Uterus (tissue), 3 donors: ENCODE measurements at regions not wholly inside any gene's neighbourhood (a gene's known extent, or its start where the extent isn't known, plus 50 kb on each side); places are given as distances from the start of the nearest gene placed in this dataset.

Source experiments
- DNase-seq, 2 donors: peaks; one replicate each; pipeline ENCODE4 v3.0.0-alpha.2; 2019 to 2020
- H3K27ac ChIP-seq, 2 donors: fragments of 200-600 bp; sonication (generic); 1 replicate in 1 of 2; 2 replicates in 1 of 2; pipeline ENCODE4 v1.5.1; 2016 to 2018
- H3K27me3 ChIP-seq, 2 donors: fragments of 200-600 bp; sonication (generic); one replicate each; pipeline ENCODE4 v1.5.1; 2018 to 2019; ENCODE audit warnings: control low read depth in 1 of 2
- H3K36me3 ChIP-seq, 2 donors: fragments of 200-600 bp; sonication (generic); one replicate each; pipeline ENCODE4 v1.5.1; 2019; ENCODE audit warnings: control low read depth in 1 of 2
- H3K4me1 ChIP-seq, 2 donors: fragments of 200-600 bp; sonication (generic); one replicate each; pipeline ENCODE4 v1.5.1; 2018 to 2019; ENCODE audit warnings: control low read depth in 1 of 2
- H3K4me3 ChIP-seq, 2 donors: fragments of 200-600 bp; sonication (generic); 1 replicate in 1 of 2; 2 replicates in 1 of 2; pipeline ENCODE4 v1.5.1; 2018 to 2019; ENCODE audit warnings: mild to moderate bottlenecking in 1 of 2
- H3K9me3 ChIP-seq, 2 donors: fragments of 200-600 bp; sonication (generic); one replicate each; pipeline ENCODE4 v1.5.1; 2019; ENCODE audit warnings: control low read depth in 1 of 2
- CTCF ChIP-seq, 4 experiments: fragments of 200-600 bp in 2 of 4; fragments of 450-650 bp in 2 of 4; sonication (generic) in 2 of 4; IDR thresholded peaks; one replicate each; pipeline ENCODE4 v1.5.1; 2016 to 2019; ENCODE audit warnings: antibody characterized with exemption in 4 of 4, mild to moderate bottlenecking in 2 of 4, moderate library complexity in 1 of 4
- POLR2A ChIP-seq, 2 donors: fragments of 450-650 bp; IDR thresholded peaks; one replicate each; pipeline ENCODE4 v1.6.1; 2016; ENCODE audit warnings: antibody characterized with exemption in 2 of 2, mild to moderate bottlenecking in 1 of 2, moderate library complexity in 1 of 2
- intact Hi-C: fragments of 100-400 bp; cut with DNase I; formaldehyde crosslinking; loops from one replicate; pipeline ENCODE4 v1.15.1; 2023; ENCODE audit warnings: low total_unique reads
- donor health status: DM: yes; HTN: yes; CAD: no.

GRCh38 chr2:177147834-177148445 lies 64.7 kb upstream of the HNRNPA3 start:
- no peaks in the 10 kb centered on the region for H3K4me1 ChIP-seq
- no peak for DNase-seq
- H3K4me3 ChIP-seq, result peak overlapping the region in 1 of 2 donors; percentile 42
- H3K27me3 ChIP-seq, result no peaks in the 10 kb centered on the region
- no peaks in the 10 kb centered on the region for H3K9me3 ChIP-seq
- H3K36me3 ChIP-seq, result no peaks in the 10 kb centered on the region
- H3K27ac ChIP-seq, result peak overlapping the region; percentile 65 to 88
- TF ChIP-seq CTCF (IDR thresholded peaks at IDR 0.05) (no peak), POLR2A (IDR thresholded peaks at IDR 0.05) (no peak)
- intact Hi-C loops, result loop anchor here (5.0 to 10.0 kb wide), 2 partner anchors 333 to 506 kb away; no protein-coding TSS in a partner anchor

- Histone ChIP-seq H3K36me3 (no peaks in the 10 kb centered on the region), H3K9me3 (no peaks in the 10 kb centered on the region), H3K27ac (peak overlapping the region; percentile 65 to 88), H3K4me1 (peaks cover 0 to 3% of the 10 kb centered on the region in 2 donors), H3K4me3 (peak overlapping the region; percentile 41 to 42), H3K27me3 (no peaks in the 10 kb centered on the region)
- peak; percentile 76 to 83 for DNase-seq
- intact Hi-C loops, result loop anchor here (5.0 to 10.0 kb wide), 2 partner anchors 334 to 506 kb away; no protein-coding TSS in a partner anchor
- TF ChIP-seq CTCF (IDR thresholded peaks at IDR 0.05) (peak; percentile 78 to 93 (median 82)), POLR2A (IDR thresholded peaks at IDR 0.05) (peak in 1 of 2 donors; percentile 54)
Observed at GRCh38 chr2:177148477-177149154, 64.0 kb upstream of the HNRNPA3 start.

GRCh38 chr2:177149155-177149503 lies 63.5 kb upstream of the HNRNPA3 start:
- no peaks in the 10 kb centered on the region for H3K36me3 ChIP-seq
- intact Hi-C loops, result loop anchor here (5.0 to 10.0 kb wide), 2 partner anchors 334 to 507 kb away; no protein-coding TSS in a partner anchor
- TF ChIP-seq POLR2A (IDR thresholded peaks at IDR 0.05), result no peak
- peak in 1 of 4 experiments; percentile 4 for TF ChIP-seq CTCF (IDR thresholded peaks at IDR 0.05)
- H3K4me3 ChIP-seq, result no peak overlapping the region
- H3K27ac ChIP-seq, result peak overlapping the region; percentile 65 to 88
- no peak for DNase-seq
- H3K4me1 ChIP-seq, result peaks cover 0 to 3% of the 10 kb centered on the region in 2 donors
- H3K27me3 ChIP-seq, result no peaks in the 10 kb centered on the region
- no peaks in the 10 kb centered on the region for H3K9me3 ChIP-seq

- DNase-seq, result no peak
- Histone ChIP-seq H3K27ac (peak overlapping the region in 1 of 2 donors; percentile 1), H3K27me3 (no peaks in the 10 kb centered on the region), H3K4me3 (no peak overlapping the region), H3K36me3 (no peaks in the 10 kb centered on the region), H3K9me3 (no peaks in the 10 kb centered on the region), H3K4me1 (peaks cover 0 to 3% of the 10 kb centered on the region in 2 donors)
- TF ChIP-seq POLR2A (IDR thresholded peaks at IDR 0.05) (no peak), CTCF (IDR thresholded peaks at IDR 0.05) (no peak)
- intact Hi-C loops, result no loop called here
Observed at GRCh38 chr2:177153805-177154204, 58.8 kb upstream of the HNRNPA3 start.

GRCh38 chr2:177154809-177155208 lies 57.8 kb upstream of the HNRNPA3 start:
- H3K4me3 ChIP-seq, result no peak overlapping the region
- H3K36me3 ChIP-seq, result no peaks in the 10 kb centered on the region
- no peak overlapping the region for H3K27ac ChIP-seq
- H3K9me3 ChIP-seq, result no peaks in the 10 kb centered on the region
- no peaks in the 10 kb centered on the region for H3K27me3 ChIP-seq
- intact Hi-C loops, result no loop called here
- DNase-seq, result no peak
- peaks cover 0 to 3% of the 10 kb centered on the region in 2 donors for H3K4me1 ChIP-seq
- no peak for TF ChIP-seq POLR2A (IDR thresholded peaks at IDR 0.05)
- TF ChIP-seq CTCF (IDR thresholded peaks at IDR 0.05), result no peak
